Upper lobe of left lung (tissue), 4 donors: ENCODE measurements at regions not wholly inside any gene's neighbourhood (a gene's known extent, or its start where the extent isn't known, plus 50 kb on each side); places are given as distances from the start of the nearest gene placed in this dataset.
"Not testable (repeated sequence)": the region's sequence is repeated elsewhere in the genome, so short reads cannot be mapped to it uniquely, and the experiment has no call there.

Experiments
- POLR2A ChIP-seq, 4 donors: fragments of 450-650 bp; IDR thresholded peaks; one replicate each; pipeline ENCODE4 v1.5.1; 2016 to 2017; ENCODE audit warnings: antibody characterized with exemption in 4 of 4, mild to moderate bottlenecking in 2 of 4
- TF ChIP-seq, protein P1 (sequence below), 6 experiments: fragments of 450-650 bp in 4 of 6; fragments of 200-600 bp in 2 of 6; sonication (generic) in 2 of 6; IDR thresholded peaks; one replicate each; pipeline ENCODE4 v1.5.1; 2016 to 2019; ENCODE audit warnings: antibody characterized with exemption in 6 of 6

- TF ChIP-seq, protein P1, sequence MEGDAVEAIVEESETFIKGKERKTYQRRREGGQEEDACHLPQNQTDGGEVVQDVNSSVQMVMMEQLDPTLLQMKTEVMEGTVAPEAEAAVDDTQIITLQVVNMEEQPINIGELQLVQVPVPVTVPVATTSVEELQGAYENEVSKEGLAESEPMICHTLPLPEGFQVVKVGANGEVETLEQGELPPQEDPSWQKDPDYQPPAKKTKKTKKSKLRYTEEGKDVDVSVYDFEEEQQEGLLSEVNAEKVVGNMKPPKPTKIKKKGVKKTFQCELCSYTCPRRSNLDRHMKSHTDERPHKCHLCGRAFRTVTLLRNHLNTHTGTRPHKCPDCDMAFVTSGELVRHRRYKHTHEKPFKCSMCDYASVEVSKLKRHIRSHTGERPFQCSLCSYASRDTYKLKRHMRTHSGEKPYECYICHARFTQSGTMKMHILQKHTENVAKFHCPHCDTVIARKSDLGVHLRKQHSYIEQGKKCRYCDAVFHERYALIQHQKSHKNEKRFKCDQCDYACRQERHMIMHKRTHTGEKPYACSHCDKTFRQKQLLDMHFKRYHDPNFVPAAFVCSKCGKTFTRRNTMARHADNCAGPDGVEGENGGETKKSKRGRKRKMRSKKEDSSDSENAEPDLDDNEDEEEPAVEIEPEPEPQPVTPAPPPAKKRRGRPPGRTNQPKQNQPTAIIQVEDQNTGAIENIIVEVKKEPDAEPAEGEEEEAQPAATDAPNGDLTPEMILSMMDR (IDR thresholded peaks at IDR 0.05): not testable (repeated sequence)
- not testable (repeated sequence) for TF ChIP-seq POLR2A (IDR thresholded peaks at IDR 0.05)
These were observed 140.8 kb upstream of the EFCAB3 start for GRCh38 chr17:62239569-62239968.
